IPS-18c (cell line): ENCODE measurements at regions not wholly inside any gene's neighbourhood (a gene's known extent, or its start where the extent isn't known, plus 50 kb on each side); places are given as distances from the start of the nearest gene placed in this dataset.
"Not testable (repeated sequence)": the region's sequence is repeated elsewhere in the genome, so short reads cannot be mapped to it uniquely, and the experiment has no call there.

ENCODE experiments used
- H3K4me3 ChIP-seq: 2 replicates; pipeline ENCODE4 v1.7.0; 2013; ENCODE audit warnings: low read depth, mild to moderate bottlenecking, low read length, moderate library complexity; ENCODE audit not compliant: insufficient read depth
- H3K9me3 ChIP-seq: one replicate; pipeline ENCODE4 v1.6.1; 2013; ENCODE audit warnings: mild to moderate bottlenecking, low read length, moderate library complexity; ENCODE audit not compliant: control insufficient read depth, insufficient read depth

- H3K4me3 ChIP-seq, result no peak overlapping the region
- H3K9me3 ChIP-seq, result peaks cover 37% of the 10 kb centered on the region
Measured at GRCh38 chr21:9738527-9738926, 782.9 kb upstream of the TPTE start.

DNA sequence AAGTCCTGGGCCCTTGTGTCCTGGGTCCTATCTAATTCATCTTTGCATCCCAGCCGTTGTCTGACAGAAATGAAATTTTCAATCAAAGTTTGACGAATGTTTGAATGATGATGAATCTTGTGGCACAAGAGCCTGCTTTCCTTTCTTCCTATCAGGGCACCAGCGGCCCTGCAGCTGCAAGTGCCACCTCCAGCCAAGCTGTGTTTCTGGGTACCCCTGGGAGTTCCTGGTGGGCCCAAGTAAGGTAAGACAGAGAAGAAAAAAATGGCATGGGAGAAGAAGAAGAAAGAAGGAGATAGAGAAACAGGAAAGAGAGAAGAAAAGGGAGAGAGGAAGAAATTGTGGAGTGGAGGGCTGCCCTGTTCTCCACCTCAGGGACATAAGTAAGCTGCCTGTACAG lies 782.1 kb upstream of the TPTE start:
- peaks cover 36% of the 10 kb centered on the region for H3K9me3 ChIP-seq
- no peak overlapping the region for H3K4me3 ChIP-seq

DNA sequence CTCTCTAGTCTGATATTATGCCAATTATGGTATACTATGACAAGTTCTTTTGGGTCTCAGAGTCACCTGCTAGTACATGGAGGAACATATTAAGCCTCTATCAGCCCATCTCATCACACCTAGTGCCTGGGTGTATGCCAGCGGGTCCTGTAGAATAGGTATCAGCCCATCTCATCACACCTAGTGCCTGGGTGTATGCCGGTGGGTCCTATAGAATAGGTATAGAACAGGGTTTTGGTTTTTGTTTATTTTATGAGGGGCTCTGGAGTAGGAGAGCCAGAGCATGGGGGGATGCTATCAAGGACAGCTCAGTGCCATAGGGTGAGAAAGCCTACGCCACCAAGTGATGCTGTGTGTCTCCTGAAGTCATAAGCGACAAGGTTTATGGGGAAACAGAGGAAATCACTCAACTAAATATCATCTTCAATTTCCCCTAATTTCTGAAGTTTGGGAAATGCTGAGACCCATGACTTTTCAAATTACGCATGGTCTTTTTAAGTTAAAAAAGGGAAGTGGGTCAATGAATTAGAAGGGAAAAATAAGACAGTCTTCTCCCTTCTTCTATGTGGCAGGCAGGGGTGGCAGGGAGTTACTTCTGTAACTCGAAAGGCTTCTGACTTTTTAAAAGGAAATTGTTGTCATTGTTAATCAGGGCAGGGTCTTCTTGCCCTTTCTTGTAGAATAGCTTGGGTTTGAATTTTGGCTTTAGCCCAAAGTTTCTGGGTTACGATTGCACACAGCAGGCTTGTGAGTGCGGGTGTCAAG lies 781.0 kb upstream of the TPTE start:
- peaks cover 42% of the 10 kb centered on the region for H3K9me3 ChIP-seq
- H3K4me3 ChIP-seq, result not testable (repeated sequence)

DNA sequence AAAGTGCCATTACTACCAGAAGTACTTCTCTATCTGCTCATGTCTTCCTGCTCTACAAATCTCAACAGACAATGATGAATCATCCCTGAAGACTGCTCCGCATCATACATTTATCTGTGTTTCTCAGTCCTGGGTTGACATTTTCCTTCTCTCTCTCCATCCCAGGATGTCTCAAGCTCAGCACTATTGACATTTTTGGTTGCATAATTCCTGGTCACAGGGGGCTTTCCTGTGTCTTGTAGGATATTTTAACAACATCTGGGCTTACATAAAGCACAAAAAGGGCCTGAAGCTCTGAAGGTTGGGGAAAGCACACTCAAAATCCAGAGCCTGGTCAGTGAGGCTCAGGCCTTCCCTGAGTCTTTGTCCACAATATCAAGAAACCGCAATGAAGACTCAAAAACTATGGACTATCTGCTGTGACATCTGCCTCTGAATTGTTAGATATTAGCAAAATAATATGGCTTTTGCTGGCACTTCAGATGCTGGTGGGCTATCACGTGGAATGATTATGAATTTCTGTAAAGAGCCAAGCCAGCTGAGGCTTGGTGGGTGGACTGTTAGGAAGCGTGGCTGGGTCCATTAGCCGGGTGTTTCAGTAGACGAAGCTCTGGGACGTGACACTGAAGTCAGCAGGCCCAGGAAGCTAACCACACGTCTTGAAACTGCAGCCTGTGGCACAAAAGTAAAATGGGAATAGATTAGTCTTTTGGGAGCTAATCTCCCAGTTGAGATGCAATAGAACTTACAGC lies 780.2 kb upstream of the TPTE start:
- peaks cover 43% of the 10 kb centered on the region for H3K9me3 ChIP-seq
- H3K4me3 ChIP-seq, result not testable (repeated sequence)

- H3K4me3 ChIP-seq, result peak overlapping the region; percentile 6; the same call in 1 of the 2 replicates
- H3K9me3 ChIP-seq, result peaks cover 41% of the 10 kb centered on the region
Measured at GRCh38 chr21:9743566-9743965, 777.8 kb upstream of the TPTE start.

DNA sequence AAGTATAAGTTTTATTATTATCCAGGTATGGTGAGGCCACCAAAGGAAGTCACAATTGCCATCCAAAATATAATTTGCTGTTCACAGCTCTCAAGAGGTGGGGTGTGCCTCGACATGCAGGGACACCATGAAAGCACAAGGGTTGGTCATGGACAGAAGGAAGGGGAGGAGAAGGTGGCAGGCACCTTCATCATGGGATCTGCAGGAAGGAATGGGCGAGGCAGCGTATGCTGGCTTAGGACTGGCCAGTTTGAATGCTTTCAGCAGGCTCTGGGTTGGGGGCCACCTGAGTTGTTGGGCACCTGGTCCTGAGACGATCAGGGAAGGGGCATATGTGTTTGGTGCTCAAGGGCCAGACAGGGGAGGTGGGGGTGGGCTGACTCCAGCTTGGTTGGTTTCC lies 777.2 kb upstream of the TPTE start:
- Histone ChIP-seq H3K4me3 (peak overlapping the region; percentile 31; the same call in 1 of the 2 replicates), H3K9me3 (peaks cover 39% of the 10 kb centered on the region)

- not testable (repeated sequence) for H3K4me3 ChIP-seq
Measured at GRCh38 chr21:9744593-9744992, 776.8 kb upstream of the TPTE start.

DNA sequence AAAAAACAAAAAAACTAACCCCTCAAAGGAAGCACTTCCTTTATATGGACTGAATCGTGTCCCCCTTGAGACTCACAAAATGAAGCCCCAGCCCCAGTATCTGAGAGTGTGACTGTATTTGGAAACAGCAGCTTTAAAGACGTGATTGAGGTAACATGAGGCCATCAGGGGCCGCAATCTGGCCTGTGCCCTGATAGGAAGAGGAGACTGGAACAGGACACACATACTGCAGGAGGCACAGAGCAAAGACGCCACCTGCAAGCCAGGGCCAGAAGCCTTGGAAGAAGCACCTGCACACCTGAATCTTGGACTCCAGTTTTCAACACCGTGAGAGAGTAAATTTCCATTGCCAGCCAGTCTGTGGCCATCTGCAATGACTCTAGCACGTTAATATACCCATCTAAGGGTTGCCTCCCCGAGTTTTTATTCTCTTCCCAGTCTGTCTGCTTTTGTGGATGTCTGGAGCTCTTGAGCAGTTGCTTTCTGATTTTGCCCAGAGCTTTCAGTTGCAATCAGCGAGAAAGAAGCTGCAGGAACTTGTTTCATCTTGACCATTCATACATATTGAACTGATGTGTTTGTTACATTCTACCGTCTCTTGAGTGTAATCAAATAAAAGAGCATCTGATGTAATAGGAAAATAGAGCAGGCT lies 775.8 kb upstream of the TPTE start:
- H3K9me3 ChIP-seq, result peaks cover 34% of the 10 kb centered on the region
- H3K4me3 ChIP-seq, result not testable (repeated sequence)

More at GRCh38 chr21:9744593-9744992, 776.8 kb upstream of the TPTE start:
- H3K9me3 ChIP-seq, result peaks cover 39% of the 10 kb centered on the region

DNA sequence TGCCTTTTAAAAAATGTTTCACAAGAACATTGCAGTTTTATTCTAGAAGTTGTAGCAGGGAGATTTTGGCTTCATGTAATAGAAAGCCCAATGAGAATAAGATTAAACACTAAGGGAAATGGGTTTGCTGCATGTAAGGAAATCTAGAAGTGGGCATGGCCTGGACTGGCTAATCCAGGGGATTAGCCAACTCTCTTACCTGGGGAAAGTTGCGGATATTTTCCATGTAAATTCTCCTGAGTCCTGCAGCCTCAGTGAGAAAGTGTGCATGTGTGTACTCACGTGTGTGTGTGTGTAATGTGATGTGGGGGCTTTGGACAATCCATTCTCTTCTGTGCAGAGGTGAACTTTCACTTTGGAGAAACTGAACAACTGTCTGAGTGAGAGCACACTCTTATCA lies 775.1 kb upstream of the TPTE start:
- peak overlapping the region; percentile 20; the same call in 1 of the 2 replicates for H3K4me3 ChIP-seq
- peaks cover 38% of the 10 kb centered on the region for H3K9me3 ChIP-seq

GRCh38 chr21:9746831-9747606 lies 774.4 kb upstream of the TPTE start:
- Histone ChIP-seq H3K4me3 (0 out of 2 replicates have a peak overlapping the region, but pooled peaks have one; percentile 20), H3K9me3 (peaks cover 43% of the 10 kb centered on the region)

DNA sequence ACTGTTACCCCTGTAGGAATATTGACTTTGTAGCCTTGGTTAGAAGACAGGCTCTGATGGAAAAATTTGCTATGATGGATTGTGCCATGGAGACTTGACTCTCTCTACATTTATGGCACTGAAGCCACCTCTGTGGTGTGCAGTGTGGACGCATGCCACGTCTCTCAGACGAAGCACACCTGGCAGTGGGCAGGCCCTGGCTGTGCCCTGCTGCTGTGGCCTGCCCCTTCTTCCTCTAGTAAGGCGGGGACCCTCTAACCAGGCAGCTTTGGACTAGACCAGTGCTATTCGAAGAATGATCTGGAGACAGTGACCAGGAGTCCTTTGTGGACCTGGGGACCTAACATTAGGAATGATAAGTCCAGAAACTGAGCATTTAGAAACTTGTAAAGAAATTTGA lies 773.5 kb upstream of the TPTE start:
- peaks cover 43% of the 10 kb centered on the region for H3K9me3 ChIP-seq
- H3K4me3 ChIP-seq, result not testable (repeated sequence)

GRCh38 chr21:9748451-9748850 lies 772.9 kb upstream of the TPTE start:
- not testable (repeated sequence) for H3K4me3 ChIP-seq
- peaks cover 43% of the 10 kb centered on the region for H3K9me3 ChIP-seq

DNA sequence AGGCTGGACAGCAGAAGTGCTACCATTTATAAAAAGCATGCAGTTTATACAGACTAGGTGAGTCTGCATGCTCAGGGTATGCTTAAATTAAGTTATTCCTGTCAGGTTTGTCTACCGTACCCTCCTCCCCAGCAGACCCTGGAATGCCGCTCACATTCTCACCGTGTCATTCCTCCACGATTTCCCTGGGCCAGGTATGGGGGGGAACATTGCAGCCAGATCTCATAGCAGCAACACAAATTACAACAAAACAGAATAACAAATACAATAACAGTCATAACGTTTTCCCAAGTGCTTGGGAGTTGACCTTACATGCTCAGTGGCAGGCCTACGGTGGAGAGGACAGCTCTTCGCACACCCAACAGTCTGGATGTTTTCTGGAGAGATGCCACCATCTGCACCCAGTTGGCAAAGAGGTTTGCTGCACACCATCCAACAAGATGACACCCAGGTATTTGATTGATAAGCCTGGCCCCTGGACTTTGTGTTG lies 771.6 kb upstream of the TPTE start:
- H3K9me3 ChIP-seq, result peaks cover 38% of the 10 kb centered on the region
- H3K4me3 ChIP-seq, result not testable (repeated sequence)

- peak overlapping the region; percentile 32; the same call in 1 of the 2 replicates for H3K4me3 ChIP-seq
- H3K9me3 ChIP-seq, result peaks cover 35% of the 10 kb centered on the region
Measured at GRCh38 chr21:9750341-9751086, 770.9 kb upstream of the TPTE start.

- Histone ChIP-seq H3K9me3 (peaks cover 35% of the 10 kb centered on the region), H3K4me3 (peak overlapping the region; percentile 32; the same call in 1 of the 2 replicates)
Measured at GRCh38 chr21:9751087-9751585, 770.2 kb upstream of the TPTE start.

- H3K9me3 ChIP-seq, result peaks cover 42% of the 10 kb centered on the region
- H3K4me3 ChIP-seq, result not testable (repeated sequence)
Measured at GRCh38 chr21:9752028-9752427, 769.4 kb upstream of the TPTE start.
